ENCODE measurements at regions not wholly inside any gene's neighbourhood (a gene's known extent, or its start where the extent isn't known, plus 50 kb on each side); places are given as distances from the start of the nearest gene placed in this dataset.

DNA sequence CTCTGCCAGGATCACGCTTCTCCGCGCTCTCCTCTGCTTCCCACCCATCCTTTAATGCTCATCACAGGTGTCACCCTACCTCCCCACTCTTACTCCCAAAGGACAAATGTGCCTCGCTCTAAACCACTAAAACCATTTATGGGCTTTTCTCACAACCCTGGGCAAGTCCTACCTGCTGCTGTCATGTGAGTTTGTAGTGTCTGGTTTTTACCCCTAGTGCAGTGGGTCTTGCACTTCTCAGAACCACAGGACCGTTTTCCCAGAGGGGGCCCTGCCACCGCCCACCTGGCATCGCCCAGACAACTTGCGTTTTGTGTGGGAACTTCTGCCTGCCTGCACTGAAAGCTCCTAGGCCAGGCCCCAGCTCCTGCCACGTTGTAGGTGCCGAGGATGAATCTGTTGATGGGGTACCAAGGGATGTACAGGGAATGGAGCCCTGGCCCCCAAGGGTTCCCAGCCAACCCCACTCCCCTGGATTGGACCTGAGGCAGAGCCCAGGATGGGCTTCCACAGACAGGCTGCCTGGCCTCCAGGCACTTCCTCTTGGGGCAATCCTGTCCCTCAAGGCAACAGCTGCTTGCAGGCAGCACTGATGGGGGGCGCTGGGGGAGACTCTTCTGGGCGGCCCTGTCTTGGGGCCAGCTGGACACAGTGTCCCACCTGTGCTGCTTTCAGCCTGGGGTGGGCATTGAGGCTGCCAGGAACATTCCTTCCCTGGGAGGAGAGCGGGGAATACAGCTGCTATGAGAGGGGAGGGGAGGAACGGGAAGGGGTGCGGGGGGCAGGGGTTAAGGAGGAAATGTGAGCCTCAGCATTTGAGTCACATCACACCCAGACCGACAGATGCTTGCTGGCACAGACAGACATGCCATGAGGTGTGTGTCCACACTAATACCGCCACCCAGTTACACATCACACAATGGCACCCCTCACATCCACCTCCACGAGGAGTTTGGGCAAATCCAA, 176.3 kb downstream of the ZFP36L2 start:
- Histone ChIP-seq H3K9ac (no peak overlapping the region), H3K4me3 (ENCODE audit: low read depth, low read length) (no peak overlapping the region), H3K4me1 (no peaks in the 10 kb centered on the region), H3K27me3 (ENCODE audit: control insufficient read depth, insufficient read depth, low read length) (no peaks in the 10 kb centered on the region), H3K79me2 (no peaks in the 10 kb centered on the region), H3K27ac (no peak overlapping the region), H3K36me3 (ENCODE audit: control insufficient read depth, insufficient read depth, low read length) (no peaks in the 10 kb centered on the region), H2AFZ (no peak overlapping the region), H3K4me2 (ENCODE audit: low read length) (no peak overlapping the region), H3K9me3 (ENCODE audit: control insufficient read depth, low read length) (no peaks in the 10 kb centered on the region)
- TF ChIP-seq, protein P1, sequence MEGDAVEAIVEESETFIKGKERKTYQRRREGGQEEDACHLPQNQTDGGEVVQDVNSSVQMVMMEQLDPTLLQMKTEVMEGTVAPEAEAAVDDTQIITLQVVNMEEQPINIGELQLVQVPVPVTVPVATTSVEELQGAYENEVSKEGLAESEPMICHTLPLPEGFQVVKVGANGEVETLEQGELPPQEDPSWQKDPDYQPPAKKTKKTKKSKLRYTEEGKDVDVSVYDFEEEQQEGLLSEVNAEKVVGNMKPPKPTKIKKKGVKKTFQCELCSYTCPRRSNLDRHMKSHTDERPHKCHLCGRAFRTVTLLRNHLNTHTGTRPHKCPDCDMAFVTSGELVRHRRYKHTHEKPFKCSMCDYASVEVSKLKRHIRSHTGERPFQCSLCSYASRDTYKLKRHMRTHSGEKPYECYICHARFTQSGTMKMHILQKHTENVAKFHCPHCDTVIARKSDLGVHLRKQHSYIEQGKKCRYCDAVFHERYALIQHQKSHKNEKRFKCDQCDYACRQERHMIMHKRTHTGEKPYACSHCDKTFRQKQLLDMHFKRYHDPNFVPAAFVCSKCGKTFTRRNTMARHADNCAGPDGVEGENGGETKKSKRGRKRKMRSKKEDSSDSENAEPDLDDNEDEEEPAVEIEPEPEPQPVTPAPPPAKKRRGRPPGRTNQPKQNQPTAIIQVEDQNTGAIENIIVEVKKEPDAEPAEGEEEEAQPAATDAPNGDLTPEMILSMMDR (IDR thresholded peaks at IDR 0.05) = no peak

GRCh38 chr2:43047187-43047780, 179.1 kb downstream of the ZFP36L2 start:
- Histone ChIP-seq H3K4me1 (no peaks in the 10 kb centered on the region), H3K79me2 (no peaks in the 10 kb centered on the region), H3K27me3 (ENCODE audit: control insufficient read depth, insufficient read depth, low read length) (no peaks in the 10 kb centered on the region), H3K9ac (no peak overlapping the region), H3K27ac (no peak overlapping the region), H3K9me3 (ENCODE audit: control insufficient read depth, low read length) (no peaks in the 10 kb centered on the region), H3K4me2 (ENCODE audit: low read length) (no peak overlapping the region), H2AFZ (no peak overlapping the region), H3K36me3 (ENCODE audit: control insufficient read depth, insufficient read depth, low read length) (no peaks in the 10 kb centered on the region), H3K4me3 (ENCODE audit: low read depth, low read length) (no peak overlapping the region)
- TF ChIP-seq, protein P1 (IDR thresholded peaks at IDR 0.05) = no peak

DNA sequence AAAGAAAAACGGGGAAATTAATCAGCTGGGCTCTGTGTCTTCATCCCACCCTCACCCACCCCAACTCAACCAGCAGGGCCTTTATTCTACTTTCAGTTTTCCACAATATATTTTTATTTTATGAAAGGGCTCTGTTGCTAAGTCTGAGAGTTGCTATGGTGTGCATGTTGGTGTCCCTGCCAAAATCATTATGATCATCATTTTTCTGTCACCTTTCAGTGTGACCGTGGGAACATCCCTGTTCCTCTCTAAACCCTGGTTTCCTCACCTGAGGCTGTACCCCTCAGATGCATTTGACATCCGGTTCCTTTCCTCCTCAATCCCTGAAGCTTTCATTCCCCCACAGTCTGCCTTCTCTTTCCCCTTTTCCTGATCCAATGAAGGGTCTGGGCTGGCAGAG, 180.5 kb downstream of the ZFP36L2 start:
- no peak overlapping the region for H3K27ac ChIP-seq
- H3K4me1 ChIP-seq = no peaks in the 10 kb centered on the region
- TF ChIP-seq, protein P1 (IDR thresholded peaks at IDR 0.05) = no peak

GRCh38 chr2:43044093-43044681, 182.2 kb downstream of the ZFP36L2 start:
- no peaks in the 10 kb centered on the region for H3K27me3 ChIP-seq (ENCODE audit: control insufficient read depth, insufficient read depth, low read length)
- H3K36me3 ChIP-seq (ENCODE audit: control insufficient read depth, insufficient read depth, low read length) = no peaks in the 10 kb centered on the region
- no peaks in the 10 kb centered on the region for H3K4me1 ChIP-seq
- TF ChIP-seq, protein P1 (IDR thresholded peaks at IDR 0.05) = no peak
- H3K9me3 ChIP-seq (ENCODE audit: control insufficient read depth, low read length) = no peaks in the 10 kb centered on the region
- no peaks in the 10 kb centered on the region for H3K79me2 ChIP-seq
- no peak overlapping the region for H3K9ac ChIP-seq
- no peak overlapping the region for H3K4me2 ChIP-seq (ENCODE audit: low read length)
- no peak overlapping the region for H3K4me3 ChIP-seq (ENCODE audit: low read depth, low read length)
- no peak overlapping the region for H3K27ac ChIP-seq
- H2AFZ ChIP-seq = no peak overlapping the region

More for the DNA sequence above, 180.5 kb downstream of the ZFP36L2 start:
- Histone ChIP-seq H3K9ac (no peak overlapping the region), H3K4me2 (ENCODE audit: low read length) (no peak overlapping the region), H3K4me3 (ENCODE audit: low read depth, low read length) (no peak overlapping the region), H2AFZ (no peak overlapping the region), H3K27me3 (ENCODE audit: control insufficient read depth, insufficient read depth, low read length) (no peaks in the 10 kb centered on the region), H3K36me3 (ENCODE audit: control insufficient read depth, insufficient read depth, low read length) (no peaks in the 10 kb centered on the region), H3K79me2 (no peaks in the 10 kb centered on the region), H3K9me3 (ENCODE audit: control insufficient read depth, low read length) (no peaks in the 10 kb centered on the region)

Measured in parathyroid adenoma (tissue), 2 donors.